Neural progenitor cell (in vitro differentiated cells): ENCODE measurements at regions not wholly inside any gene's neighbourhood (a gene's known extent, or its start where the extent isn't known, plus 50 kb on each side); places are given as distances from the start of the nearest gene placed in this dataset.

Experiments used
- CTCF ChIP-seq: fragments of 200-600 bp; sonication (generic); IDR thresholded peaks from 2 replicates; pipeline ENCODE4 v1.5.1; 2017; ENCODE audit warnings: antibody characterized with exemption, mild to moderate bottlenecking
- EZH2phosphoT487 ChIP-seq: fragments of 200-600 bp; sonication (generic); IDR thresholded peaks from 2 replicates; pipeline ENCODE4 v1.6.1; 2017; ENCODE audit warnings: antibody characterized with exemption

GRCh38 chr5:2841208-2841607 lies 89.7 kb upstream of the IRX2 start:
- TF ChIP-seq CTCF = no peak
- no peak for TF ChIP-seq EZH2phosphoT487
